Liver (tissue), 8 donors: ENCODE measurements at regions not wholly inside any gene's neighbourhood (a gene's known extent, or its start where the extent isn't known, plus 50 kb on each side); places are given as distances from the start of the nearest gene placed in this dataset.

Experiments
- DNase-seq: peaks from one replicate; pipeline ENCODE4 v3.0.0-alpha.2; 2017; ENCODE audit warnings: low spot score
- H3K27ac ChIP-seq, 2 donors: one replicate each; pipeline ENCODE4 v1.7.0; 2013; ENCODE audit warnings: inconsistent platforms in 2 of 2, low read length in 2 of 2, control low read depth in 1 of 2, low read depth in 1 of 2, mild to moderate bottlenecking in 1 of 2
- H3K27me3 ChIP-seq, 4 donors: one replicate each; pipeline versions ENCODE4 v1.6.1 to v1.7.0; 2013; ENCODE audit warnings: low read length in 3 of 4, inconsistent platforms in 1 of 4, mild to moderate bottlenecking in 1 of 4, moderate library complexity in 1 of 4; ENCODE audit not compliant: control insufficient read depth in 4 of 4, insufficient read depth in 4 of 4
- H3K36me3 ChIP-seq, 4 donors: one replicate each; pipeline versions ENCODE4 v1.6.1 to v1.7.0; 2013; ENCODE audit warnings: low read length in 3 of 4, mild to moderate bottlenecking in 3 of 4, low read depth in 1 of 4, moderate library complexity in 1 of 4; ENCODE audit not compliant: control insufficient read depth in 4 of 4, insufficient read depth in 3 of 4
- H3K4me1 ChIP-seq, 4 donors: one replicate each; pipeline versions ENCODE4 v1.6.1 to v1.7.0; 2013; ENCODE audit warnings: low read length in 3 of 4, mild to moderate bottlenecking in 3 of 4, moderate library complexity in 1 of 4; ENCODE audit not compliant: control insufficient read depth in 4 of 4, insufficient read depth in 4 of 4
- H3K4me3 ChIP-seq, 3 donors: one replicate each; pipeline versions ENCODE4 v1.6.1 to v1.7.0; 2013; ENCODE audit warnings: low read length in 3 of 3, control low read depth in 1 of 3, low read depth in 1 of 3, mild to moderate bottlenecking in 1 of 3
- H3K9ac ChIP-seq, 2 donors: one replicate each; pipeline ENCODE4 v1.7.0; 2013; ENCODE audit warnings: low read length in 2 of 2, mild to moderate bottlenecking in 2 of 2, moderate library complexity in 2 of 2, control low read depth in 1 of 2, low read depth in 1 of 2
- H3K9me3 ChIP-seq, 4 donors: one replicate each; pipeline versions ENCODE4 v1.6.1 to v1.7.0; 2013; ENCODE audit warnings: low read length in 3 of 4; ENCODE audit not compliant: control insufficient read depth in 4 of 4
- EGR1 ChIP-seq, 2 donors: IDR thresholded peaks; 2 replicates each; pipeline ENCODE4 v1.6.1; 2016 to 2018; ENCODE audit warnings: antibody characterized with exemption in 2 of 2, low read depth in 2 of 2
- FOXA1 ChIP-seq: IDR thresholded peaks from 2 replicates; pipeline ENCODE4 v1.6.1; 2016; ENCODE audit warnings: antibody characterized with exemption
- FOXA2 ChIP-seq: IDR thresholded peaks from 2 replicates; pipeline ENCODE4 v1.6.1; 2016; ENCODE audit warnings: antibody characterized with exemption
- GABPA ChIP-seq, 2 donors: IDR thresholded peaks in 1 of 2; conservative IDR thresholded peaks in 1 of 2; 2 replicates each; pipeline ENCODE4 v1.6.1; 2016; ENCODE audit warnings: antibody characterized with exemption in 2 of 2, mild to moderate bottlenecking in 1 of 2, moderate library complexity in 1 of 2
- HNF4A ChIP-seq, 2 donors: conservative IDR thresholded peaks; 2 replicates each; pipeline ENCODE4 v1.6.1; 2016; ENCODE audit warnings: antibody characterized with exemption in 2 of 2, mild to moderate bottlenecking in 2 of 2
- HNF4G ChIP-seq: IDR thresholded peaks from 2 replicates; pipeline ENCODE4 v1.6.1; 2016; ENCODE audit warnings: antibody characterized with exemption
- JUND ChIP-seq, 2 donors: IDR thresholded peaks; 2 replicates each; pipeline ENCODE4 v1.6.1; 2016; ENCODE audit warnings: antibody characterized with exemption in 2 of 2
- NR2F2 ChIP-seq: IDR thresholded peaks from 2 replicates; pipeline ENCODE4 v1.6.1; 2016; ENCODE audit warnings: antibody characterized with exemption
- RAD21 ChIP-seq, 2 donors: IDR thresholded peaks; 2 replicates each; pipeline ENCODE4 v1.6.1; 2016; ENCODE audit warnings: antibody characterized with exemption in 2 of 2, mild to moderate bottlenecking in 2 of 2
- RXRA ChIP-seq, 2 donors: IDR thresholded peaks; 2 replicates each; pipeline ENCODE4 v1.6.1; 2017 to 2018; ENCODE audit warnings: antibody characterized with exemption in 2 of 2, mild to moderate bottlenecking in 1 of 2
- SP1 ChIP-seq: IDR thresholded peaks from 2 replicates; pipeline ENCODE4 v1.6.1; 2018; ENCODE audit warnings: antibody characterized with exemption, mild to moderate bottlenecking
- TAF1 ChIP-seq: conservative IDR thresholded peaks from 2 replicates; pipeline ENCODE4 v1.6.1; 2016; ENCODE audit warnings: antibody characterized with exemption, mild to moderate bottlenecking
- YY1 ChIP-seq: IDR thresholded peaks from 2 replicates; pipeline ENCODE4 v1.6.1; 2016; ENCODE audit warnings: antibody characterized with exemption, mild to moderate bottlenecking
- WGBS: extraction: QIAGEN DNeasy Blood & Tissue Kit; methylation state at CpG from one replicate; pipeline ENCODE4 v1.1.7; 2013; 5-methylcytosine and 5-hydroxymethylcytosine counted together
- TF ChIP-seq, protein P1 (sequence below): IDR thresholded peaks from 2 replicates; pipeline ENCODE4 v1.6.1; 2016; ENCODE audit warnings: antibody characterized with exemption
- TF ChIP-seq, protein P2 (sequence below): IDR thresholded peaks from 2 replicates; pipeline ENCODE4 v1.6.1; 2016; ENCODE audit warnings: antibody characterized with exemption
- TF ChIP-seq, protein P3 (sequence below): IDR thresholded peaks from 2 replicates; pipeline ENCODE4 v1.6.1; 2016; ENCODE audit warnings: antibody characterized with exemption, mild to moderate bottlenecking
- TF ChIP-seq, protein P4 (sequence below): IDR thresholded peaks from 2 replicates; pipeline ENCODE4 v1.6.1; 2016; ENCODE audit warnings: antibody characterized with exemption
- TF ChIP-seq, protein P5 (sequence below): fragments of 150-350 bp; IDR thresholded peaks from 2 replicates; pipeline ENCODE4 v1.5.1; 2017; ENCODE audit warnings: improper control_type of control experiment, low read depth, low read length; ENCODE audit not compliant: missing input control
- donor health status: healthy.
- donor health status: healthy.
- donor health status: healthy.
- donor health status: healthy.
- donor health status: healthy.

DNA sequence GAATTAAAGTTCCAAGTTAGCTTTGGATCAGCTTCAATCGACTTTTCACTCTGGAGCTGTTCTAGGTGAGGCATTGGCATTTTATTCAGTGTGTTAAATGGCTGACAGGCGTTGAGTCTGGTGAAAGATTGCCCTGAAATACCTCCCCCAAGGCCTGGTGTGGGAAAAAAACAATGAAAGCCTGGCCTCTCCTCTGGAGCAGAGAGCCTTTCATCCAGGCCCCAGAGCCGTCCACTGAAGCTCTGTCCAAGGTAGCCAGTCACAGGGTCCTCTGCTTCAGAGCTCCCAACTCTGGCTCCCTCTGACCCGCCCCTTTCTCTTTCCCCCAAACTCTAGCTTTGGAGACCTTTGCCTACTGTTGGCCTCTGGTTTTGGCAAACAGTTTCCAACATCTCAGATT is 123.6 kb upstream of the CRHR1 start:
- H3K36me3 ChIP-seq = no peaks in the 10 kb centered on the region
- H3K27me3 ChIP-seq = peaks cover 0 to 3% (median 0%) of the 10 kb centered on the region in 4 donors
- TF ChIP-seq EGR1 (IDR thresholded peaks at IDR 0.05; ENCODE audit: low read depth in 2 of 2) (no peak), TAF1 (no peak), FOXA2 (no peak), YY1 (no peak), SP1 (no peak), RAD21 (IDR thresholded peaks at IDR 0.05) (no peak), JUND (IDR thresholded peaks at IDR 0.05) (no peak), HNF4G (no peak), GABPA (IDR thresholded peaks at IDR 0.05 in 1 of 2, conservative IDR thresholded peaks at IDR 0.05 in 1 of 2) (no peak), NR2F2 (no peak), RXRA (IDR thresholded peaks at IDR 0.05) (no peak), HNF4A (conservative IDR thresholded peaks at IDR 0.05) (no peak), FOXA1 (no peak)
- TF ChIP-seq, protein P1, sequence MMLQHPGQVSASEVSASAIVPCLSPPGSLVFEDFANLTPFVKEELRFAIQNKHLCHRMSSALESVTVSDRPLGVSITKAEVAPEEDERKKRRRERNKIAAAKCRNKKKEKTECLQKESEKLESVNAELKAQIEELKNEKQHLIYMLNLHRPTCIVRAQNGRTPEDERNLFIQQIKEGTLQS = no peak
- TF ChIP-seq, protein P2, sequence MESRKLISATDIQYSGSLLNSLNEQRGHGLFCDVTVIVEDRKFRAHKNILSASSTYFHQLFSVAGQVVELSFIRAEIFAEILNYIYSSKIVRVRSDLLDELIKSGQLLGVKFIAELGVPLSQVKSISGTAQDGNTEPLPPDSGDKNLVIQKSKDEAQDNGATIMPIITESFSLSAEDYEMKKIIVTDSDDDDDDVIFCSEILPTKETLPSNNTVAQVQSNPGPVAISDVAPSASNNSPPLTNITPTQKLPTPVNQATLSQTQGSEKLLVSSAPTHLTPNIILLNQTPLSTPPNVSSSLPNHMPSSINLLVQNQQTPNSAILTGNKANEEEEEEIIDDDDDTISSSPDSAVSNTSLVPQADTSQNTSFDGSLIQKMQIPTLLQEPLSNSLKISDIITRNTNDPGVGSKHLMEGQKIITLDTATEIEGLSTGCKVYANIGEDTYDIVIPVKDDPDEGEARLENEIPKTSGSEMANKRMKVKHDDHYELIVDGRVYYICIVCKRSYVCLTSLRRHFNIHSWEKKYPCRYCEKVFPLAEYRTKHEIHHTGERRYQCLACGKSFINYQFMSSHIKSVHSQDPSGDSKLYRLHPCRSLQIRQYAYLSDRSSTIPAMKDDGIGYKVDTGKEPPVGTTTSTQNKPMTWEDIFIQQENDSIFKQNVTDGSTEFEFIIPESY = no peak
- TF ChIP-seq, protein P3, sequence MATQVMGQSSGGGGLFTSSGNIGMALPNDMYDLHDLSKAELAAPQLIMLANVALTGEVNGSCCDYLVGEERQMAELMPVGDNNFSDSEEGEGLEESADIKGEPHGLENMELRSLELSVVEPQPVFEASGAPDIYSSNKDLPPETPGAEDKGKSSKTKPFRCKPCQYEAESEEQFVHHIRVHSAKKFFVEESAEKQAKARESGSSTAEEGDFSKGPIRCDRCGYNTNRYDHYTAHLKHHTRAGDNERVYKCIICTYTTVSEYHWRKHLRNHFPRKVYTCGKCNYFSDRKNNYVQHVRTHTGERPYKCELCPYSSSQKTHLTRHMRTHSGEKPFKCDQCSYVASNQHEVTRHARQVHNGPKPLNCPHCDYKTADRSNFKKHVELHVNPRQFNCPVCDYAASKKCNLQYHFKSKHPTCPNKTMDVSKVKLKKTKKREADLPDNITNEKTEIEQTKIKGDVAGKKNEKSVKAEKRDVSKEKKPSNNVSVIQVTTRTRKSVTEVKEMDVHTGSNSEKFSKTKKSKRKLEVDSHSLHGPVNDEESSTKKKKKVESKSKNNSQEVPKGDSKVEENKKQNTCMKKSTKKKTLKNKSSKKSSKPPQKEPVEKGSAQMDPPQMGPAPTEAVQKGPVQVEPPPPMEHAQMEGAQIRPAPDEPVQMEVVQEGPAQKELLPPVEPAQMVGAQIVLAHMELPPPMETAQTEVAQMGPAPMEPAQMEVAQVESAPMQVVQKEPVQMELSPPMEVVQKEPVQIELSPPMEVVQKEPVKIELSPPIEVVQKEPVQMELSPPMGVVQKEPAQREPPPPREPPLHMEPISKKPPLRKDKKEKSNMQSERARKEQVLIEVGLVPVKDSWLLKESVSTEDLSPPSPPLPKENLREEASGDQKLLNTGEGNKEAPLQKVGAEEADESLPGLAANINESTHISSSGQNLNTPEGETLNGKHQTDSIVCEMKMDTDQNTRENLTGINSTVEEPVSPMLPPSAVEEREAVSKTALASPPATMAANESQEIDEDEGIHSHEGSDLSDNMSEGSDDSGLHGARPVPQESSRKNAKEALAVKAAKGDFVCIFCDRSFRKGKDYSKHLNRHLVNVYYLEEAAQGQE = no peak
- TF ChIP-seq, protein P4, sequence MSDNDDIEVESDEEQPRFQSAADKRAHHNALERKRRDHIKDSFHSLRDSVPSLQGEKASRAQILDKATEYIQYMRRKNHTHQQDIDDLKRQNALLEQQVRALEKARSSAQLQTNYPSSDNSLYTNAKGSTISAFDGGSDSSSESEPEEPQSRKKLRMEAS = no peak
- TF ChIP-seq, protein P5, sequence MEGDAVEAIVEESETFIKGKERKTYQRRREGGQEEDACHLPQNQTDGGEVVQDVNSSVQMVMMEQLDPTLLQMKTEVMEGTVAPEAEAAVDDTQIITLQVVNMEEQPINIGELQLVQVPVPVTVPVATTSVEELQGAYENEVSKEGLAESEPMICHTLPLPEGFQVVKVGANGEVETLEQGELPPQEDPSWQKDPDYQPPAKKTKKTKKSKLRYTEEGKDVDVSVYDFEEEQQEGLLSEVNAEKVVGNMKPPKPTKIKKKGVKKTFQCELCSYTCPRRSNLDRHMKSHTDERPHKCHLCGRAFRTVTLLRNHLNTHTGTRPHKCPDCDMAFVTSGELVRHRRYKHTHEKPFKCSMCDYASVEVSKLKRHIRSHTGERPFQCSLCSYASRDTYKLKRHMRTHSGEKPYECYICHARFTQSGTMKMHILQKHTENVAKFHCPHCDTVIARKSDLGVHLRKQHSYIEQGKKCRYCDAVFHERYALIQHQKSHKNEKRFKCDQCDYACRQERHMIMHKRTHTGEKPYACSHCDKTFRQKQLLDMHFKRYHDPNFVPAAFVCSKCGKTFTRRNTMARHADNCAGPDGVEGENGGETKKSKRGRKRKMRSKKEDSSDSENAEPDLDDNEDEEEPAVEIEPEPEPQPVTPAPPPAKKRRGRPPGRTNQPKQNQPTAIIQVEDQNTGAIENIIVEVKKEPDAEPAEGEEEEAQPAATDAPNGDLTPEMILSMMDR = no peak
- no peak for DNase-seq
- H3K4me1 ChIP-seq = no peaks in the 10 kb centered on the region
- H3K9ac ChIP-seq = no peak overlapping the region
- no peak overlapping the region for H3K4me3 ChIP-seq
- WGBS = 52% methylated on average over 4 of the region's 4 CpGs
- peaks cover 0 to 4% (median 0%) of the 10 kb centered on the region in 4 donors for H3K9me3 ChIP-seq
- no peak overlapping the region for H3K27ac ChIP-seq

DNA sequence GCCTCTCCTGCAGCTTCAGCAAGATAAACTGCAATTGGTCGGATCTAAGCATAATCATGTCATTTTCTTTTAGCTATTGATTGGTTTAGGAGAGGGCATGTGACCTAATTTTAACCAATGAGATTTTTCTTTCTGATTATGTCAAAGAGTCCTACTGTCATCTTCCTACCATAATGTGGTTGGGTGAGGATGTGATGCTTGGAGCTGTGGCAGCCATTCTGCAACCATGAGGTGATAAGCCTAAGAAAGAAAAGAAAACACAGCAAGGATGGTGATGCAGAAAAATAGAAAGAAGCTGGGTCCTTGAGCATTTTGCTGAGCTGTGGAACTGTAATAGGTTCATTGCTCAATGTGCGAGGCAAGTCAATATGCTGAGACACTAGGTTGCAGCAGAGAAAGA is 121.7 kb upstream of the CRHR1 start:
- H3K36me3 ChIP-seq = no peaks in the 10 kb centered on the region
- peaks cover 0 to 3% (median 0%) of the 10 kb centered on the region in 4 donors for H3K27me3 ChIP-seq
- no peak overlapping the region for H3K27ac ChIP-seq
- peaks cover 0 to 4% (median 0%) of the 10 kb centered on the region in 4 donors for H3K9me3 ChIP-seq
- DNase-seq = no peak
- H3K4me1 ChIP-seq = no peaks in the 10 kb centered on the region
- WGBS = 91% methylated on average over 2 of the region's 2 CpGs
- no peak overlapping the region for H3K9ac ChIP-seq
- no peak overlapping the region for H3K4me3 ChIP-seq
- TF ChIP-seq SP1 (no peak), NR2F2 (no peak), HNF4A (conservative IDR thresholded peaks at IDR 0.05) (no peak), GABPA (IDR thresholded peaks at IDR 0.05 in 1 of 2, conservative IDR thresholded peaks at IDR 0.05 in 1 of 2) (no peak), JUND (IDR thresholded peaks at IDR 0.05) (no peak), EGR1 (IDR thresholded peaks at IDR 0.05; ENCODE audit: low read depth in 2 of 2) (no peak), YY1 (no peak), TAF1 (no peak)
- TF ChIP-seq, protein P4 = no peak
- TF ChIP-seq, protein P2 = no peak
- TF ChIP-seq, protein P3 = no peak
